Gastroesophageal sphincter (tissue), 4 donors: ENCODE measurements at regions not wholly inside any gene's neighbourhood (a gene's known extent, or its start where the extent isn't known, plus 50 kb on each side); places are given as distances from the start of the nearest gene placed in this dataset.

Experiments used
- ATAC-seq: fragments of 150-250 bp; one replicate; pipeline ENCODE4 v1.9.1; 2016; ENCODE audit warnings: mild to moderate bottlenecking, moderate library complexity
- H3K27ac ChIP-seq, 4 donors: fragments of 200-600 bp; sonication (generic) in 3 of 4; 1 replicate in 3 of 4; 2 replicates in 1 of 4; pipeline ENCODE4 v1.5.1; 2016 to 2019
- H3K27me3 ChIP-seq: fragments of 200-600 bp; sonication (generic); one replicate; pipeline ENCODE4 v1.5.1; 2019
- H3K36me3 ChIP-seq, 2 donors: fragments of 200-600 bp; sonication (generic); one replicate each; pipeline ENCODE4 v1.5.1; 2019; ENCODE audit warnings: control low read depth in 1 of 2
- H3K4me1 ChIP-seq, 3 donors: fragments of 200-600 bp; sonication (generic); 1 replicate in 2 of 3; 2 replicates in 1 of 3; pipeline ENCODE4 v1.5.1; 2016 to 2019; ENCODE audit warnings: control low read depth in 2 of 3
- H3K4me3 ChIP-seq, 2 donors: fragments of 200-600 bp; sonication (generic); one replicate each; pipeline ENCODE4 v1.5.1; 2019; ENCODE audit warnings: mild to moderate bottlenecking in 1 of 2, moderate library complexity in 1 of 2
- H3K9me3 ChIP-seq, 3 donors: fragments of 200-600 bp; sonication (generic); one replicate each; pipeline ENCODE4 v1.5.1; 2017 to 2019; ENCODE audit warnings: control low read depth in 2 of 3
- CTCF ChIP-seq, 4 experiments: fragments of 200-600 bp in 2 of 4; fragments of 450-650 bp in 2 of 4; sonication (generic) in 1 of 4; IDR thresholded peaks; one replicate each; pipeline ENCODE4 v1.5.1; 2017 to 2019; ENCODE audit warnings: antibody characterized with exemption in 4 of 4, mild to moderate bottlenecking in 2 of 4, moderate library complexity in 2 of 4
- EP300 ChIP-seq: sonication (generic); formaldehyde crosslinking; IDR thresholded peaks from one replicate; pipeline ENCODE4 v1.6.1; 2017; ENCODE audit warnings: antibody characterized with exemption, mild to moderate bottlenecking
- POLR2A ChIP-seq, 2 donors: fragments of 450-650 bp; IDR thresholded peaks; one replicate each; pipeline ENCODE4 v1.6.1; 2017; ENCODE audit warnings: antibody characterized with exemption in 2 of 2, mild to moderate bottlenecking in 2 of 2, moderate library complexity in 1 of 2
- POLR2AphosphoS5 ChIP-seq: sonication (generic); formaldehyde crosslinking; IDR thresholded peaks from one replicate; pipeline ENCODE4 v1.6.1; 2017; ENCODE audit warnings: antibody characterized with exemption
- WGBS, 2 donors: methylation state at CpG; one replicate each; pipeline ENCODE4 v1.1.5; 2018; ENCODE audit warnings: low coverage in 1 of 2; 5-methylcytosine and 5-hydroxymethylcytosine counted together

- ATAC-seq = no peak
- Histone ChIP-seq H3K36me3 (no peaks in the 10 kb centered on the region), H3K4me1 (no peaks in the 10 kb centered on the region), H3K4me3 (no peak overlapping the region), H3K9me3 (no peaks in the 10 kb centered on the region), H3K27me3 (no peaks in the 10 kb centered on the region), H3K27ac (no peak overlapping the region)
- WGBS, 2 donors = 73 to 83% methylated on average over 4 of the region's 4 CpGs
- TF ChIP-seq POLR2A (IDR thresholded peaks at IDR 0.05) (no peak), CTCF (IDR thresholded peaks at IDR 0.05) (no peak), EP300 (no peak), POLR2AphosphoS5 (no peak)
Observed at GRCh38 chr4:163618845-163619244, 124.4 kb downstream of the TMA16 start.

- H3K4me1 ChIP-seq = no peaks in the 10 kb centered on the region
- H3K36me3 ChIP-seq = no peaks in the 10 kb centered on the region
- no peaks in the 10 kb centered on the region for H3K27me3 ChIP-seq
- WGBS, 2 donors = 70 to 78% methylated on average over 2 of the region's 2 CpGs
- TF ChIP-seq POLR2A (IDR thresholded peaks at IDR 0.05) = no peak
- no peak for TF ChIP-seq CTCF (IDR thresholded peaks at IDR 0.05)
- no peak for TF ChIP-seq EP300
- no peak for TF ChIP-seq POLR2AphosphoS5
- H3K9me3 ChIP-seq = no peaks in the 10 kb centered on the region
- no peak for ATAC-seq
- H3K27ac ChIP-seq = no peak overlapping the region
- H3K4me3 ChIP-seq = no peak overlapping the region
Observed at GRCh38 chr4:163620738-163621137, 126.2 kb downstream of the TMA16 start.

DNA sequence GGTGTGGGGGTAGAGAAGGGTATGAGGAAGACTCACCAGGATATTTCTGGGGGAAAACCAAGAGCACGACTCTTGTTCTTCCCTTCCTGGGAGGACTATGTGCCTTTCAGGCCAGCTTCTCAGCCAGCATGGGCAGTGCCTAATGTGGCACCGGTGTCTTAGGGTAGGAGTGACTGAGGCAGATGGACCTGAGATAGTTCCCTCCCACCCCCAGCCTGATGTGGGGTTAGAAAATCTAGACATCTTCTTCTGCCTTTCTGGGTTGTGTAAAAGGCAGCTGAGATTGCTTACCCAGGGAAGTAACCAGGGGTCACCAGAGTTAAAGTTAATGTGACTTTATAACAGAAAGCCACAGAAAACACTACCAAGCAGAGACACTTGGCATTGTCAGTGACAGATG is 127.3 kb downstream of the TMA16 start:
- Histone ChIP-seq H3K27ac (no peak overlapping the region), H3K27me3 (no peaks in the 10 kb centered on the region), H3K4me1 (no peaks in the 10 kb centered on the region), H3K36me3 (no peaks in the 10 kb centered on the region), H3K9me3 (no peaks in the 10 kb centered on the region), H3K4me3 (no peak overlapping the region)
- TF ChIP-seq EP300 (no peak), CTCF (IDR thresholded peaks at IDR 0.05) (no peak), POLR2A (IDR thresholded peaks at IDR 0.05) (no peak), POLR2AphosphoS5 (no peak)
- 88% methylated on average over 1 of the region's 2 CpGs; no CpG with 5 or more reads in 1 of the 2 donors for WGBS, 2 donors
- no peak for ATAC-seq

GRCh38 chr4:163622379-163623035 is 128.0 kb downstream of the TMA16 start:
- TF ChIP-seq POLR2A (IDR thresholded peaks at IDR 0.05) (no peak), EP300 (no peak), CTCF (IDR thresholded peaks at IDR 0.05) (no peak), POLR2AphosphoS5 (no peak)
- Histone ChIP-seq H3K27me3 (no peaks in the 10 kb centered on the region), H3K4me3 (no peak overlapping the region), H3K9me3 (no peaks in the 10 kb centered on the region), H3K4me1 (no peaks in the 10 kb centered on the region), H3K27ac (no peak overlapping the region), H3K36me3 (no peaks in the 10 kb centered on the region)
- 49 to 67% methylated on average over 5 of the region's 5 CpGs for WGBS, 2 donors
- no peak for ATAC-seq

DNA sequence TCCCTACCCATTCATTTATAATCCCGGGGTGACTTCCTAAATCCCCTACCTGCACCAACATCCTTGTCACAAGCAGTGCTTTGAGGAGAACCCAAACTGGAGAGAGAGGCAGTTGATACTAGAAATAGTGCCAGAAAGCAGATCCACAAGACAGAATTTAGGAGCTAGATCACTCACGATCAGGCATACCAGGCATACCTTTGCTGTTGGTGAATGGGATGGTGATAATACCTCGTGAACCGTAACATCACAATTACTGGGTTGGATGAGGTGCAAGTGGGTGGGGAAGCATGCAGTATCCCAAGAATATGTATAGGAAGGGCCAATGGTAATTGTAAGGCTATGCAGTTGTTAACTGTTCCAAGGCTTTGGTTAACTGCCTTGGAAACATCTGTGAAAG is 129.3 kb downstream of the TMA16 start:
- TF ChIP-seq CTCF (IDR thresholded peaks at IDR 0.05) (no peak), POLR2AphosphoS5 (no peak), EP300 (no peak), POLR2A (IDR thresholded peaks at IDR 0.05) (no peak)
- no peak for ATAC-seq
- Histone ChIP-seq H3K27ac (no peak overlapping the region), H3K4me3 (no peak overlapping the region), H3K36me3 (no peaks in the 10 kb centered on the region), H3K27me3 (no peaks in the 10 kb centered on the region), H3K4me1 (no peaks in the 10 kb centered on the region), H3K9me3 (no peaks in the 10 kb centered on the region)
- WGBS, 2 donors = 81 to 93% methylated on average over 4 of the region's 4 CpGs
